GM12878 (cell line): ENCODE measurements at regions not wholly inside any gene's neighbourhood (a gene's known extent, or its start where the extent isn't known, plus 50 kb on each side); places are given as distances from the start of the nearest gene placed in this dataset.
"Not testable (repeated sequence)": the region's sequence is repeated elsewhere in the genome, so short reads cannot be mapped to it uniquely, and the experiment has no call there.

Experiments used
- ATAC-seq: fragments of 200-7000 bp; cut with Tn5 transposase; 3 replicates; pipeline ENCODE4 v1.9.1; 2020; ENCODE audit warnings: mild to moderate bottlenecking, moderate library complexity
- BruUV-seq: library from RNA; stranded (reverse); fragments of 400-500 nt; replicated peaks from 2 replicates; lab custom pipeline; 2021; lab: Mats Ljungman, UMichigan
- CTCF ChIA-PET: fragments of 300-600 bp; sonication (Branson Sonifier 250); formaldehyde crosslinking; extraction: SDS; loops from one replicate; lab custom pipeline; 2021; ENCODE audit warnings: inconsistent platforms; lab: Yijun Ruan, JAX
- POLR2A ChIA-PET: fragments of 350-600 bp; formaldehyde crosslinking; extraction: SDS; loops from one replicate; lab custom pipeline; 2021; ENCODE audit warnings: inconsistent platforms; lab: Charles Lee
- RAD21 ChIA-PET: fragments of 300-600 bp; sonication (Branson Sonifier 250); formaldehyde crosslinking; loops from one replicate; lab custom pipeline; 2023; ENCODE audit warnings: antibody characterized with exemption; ENCODE audit not compliant: unreplicated experiment; lab: Charles Lee
- SMC1A ChIA-PET: fragments of 300-600 bp; sonication (Branson Sonifier 250); formaldehyde crosslinking; loops from one replicate; lab custom pipeline; 2023; ENCODE audit not compliant: unreplicated experiment, uncharacterized antibody; lab: Charles Lee
- DNase-seq: peaks from one replicate; pipeline ENCODE4 v3.0.0-alpha.2; 2011; ENCODE audit warnings: low read depth, low spot score
- FAIRE-seq: peaks from 3 replicates; lab custom pipeline; 2011; peaks lifted over from hg19 to GRCh38; lab: Jason Lieb, UNC
- H2AFZ ChIP-seq: 2 replicates; pipeline ENCODE4 v1.6.0; 2011; ENCODE audit warnings: low read depth, low read length, control low read depth; ENCODE audit not compliant: control insufficient read depth
- H3K27ac ChIP-seq: 2 replicates; pipeline ENCODE4 v1.5.1; 2011; ENCODE audit warnings: control low read depth; ENCODE audit not compliant: control insufficient read depth, insufficient read depth
- H3K27me3 ChIP-seq, 2 experiments: replicated peaks in 1 of 2; 2 replicates each; pipeline versions ENCODE4 v1.6.0 to v1.6.1; 2011; ENCODE audit warnings: low read length in 1 of 2; ENCODE audit not compliant: control insufficient read depth in 2 of 2, insufficient read depth in 2 of 2
- H3K36me3 ChIP-seq, 2 experiments: 2 replicates each; pipeline ENCODE4 v1.5.1; 2011; ENCODE audit warnings: low read length in 1 of 2; ENCODE audit not compliant: control insufficient read depth in 2 of 2, insufficient read depth in 2 of 2
- H3K4me1 ChIP-seq: 2 replicates; pipeline ENCODE4 v1.6.1; 2011; ENCODE audit warnings: mild to moderate bottlenecking, low read length, moderate library complexity, mixed read lengths; ENCODE audit not compliant: control insufficient read depth, insufficient read depth
- H3K4me2 ChIP-seq: 2 replicates; pipeline ENCODE4 v1.6.0; 2011; ENCODE audit warnings: control low read depth; ENCODE audit not compliant: control insufficient read depth, insufficient read depth
- H3K4me3 ChIP-seq: fragments of 200-600 bp; sonication (generic); 2 replicates; pipeline ENCODE4 v1.5.1; 2016
- H3K79me2 ChIP-seq: 2 replicates; pipeline ENCODE4 v1.6.0; 2011; ENCODE audit warnings: low read length; ENCODE audit not compliant: control insufficient read depth, insufficient read depth
- H3K9ac ChIP-seq: 2 replicates; pipeline ENCODE4 v1.8.0; 2011; ENCODE audit warnings: low read length, control low read depth, mixed read lengths; ENCODE audit not compliant: control insufficient read depth, insufficient read depth
- H3K9me3 ChIP-seq: replicated peaks from 3 replicates; pipeline ENCODE4 v1.5.1; 2011; ENCODE audit warnings: mild to moderate bottlenecking, low read length; ENCODE audit not compliant: control insufficient read depth, insufficient read depth
- H4K20me1 ChIP-seq: 2 replicates; pipeline ENCODE4 v1.6.0; 2011; ENCODE audit not compliant: control insufficient read depth, insufficient read depth
- CREB1 ChIP-seq: IDR thresholded peaks from 2 replicates; pipeline ENCODE4 v1.6.1; 2012; ENCODE audit warnings: low read depth, mild to moderate bottlenecking, inconsistent platforms
- IRF4 ChIP-seq: IDR thresholded peaks from 2 replicates; pipeline ENCODE4 v1.6.1; 2011; ENCODE audit warnings: low read depth, low read length
- POLR2A ChIP-seq: IDR thresholded peaks from 2 replicates; pipeline ENCODE4 v1.6.1; 2011; ENCODE audit warnings: low read depth, mild to moderate bottlenecking, low read length
- SIN3A ChIP-seq: IDR thresholded peaks from 2 replicates; pipeline ENCODE4 v1.6.1; 2012; ENCODE audit warnings: low read depth, low read length, improper control_type of control experiment
- ZNF274 ChIP-seq: IDR thresholded peaks from one replicate; pipeline ENCODE4 v1.8.0; 2011; ENCODE audit not compliant: insufficient read length, insufficient read depth
- WGBS: methylation state at CpG from one replicate; pipeline ENCODE4 v1.1.6; 2016; ENCODE audit warnings: low lambda C conversion rate; ENCODE audit not compliant: insufficient replicate concordance, insufficient coverage; ENCODE audit errors: missing lambda C conversion rate; 5-methylcytosine and 5-hydroxymethylcytosine counted together
- in situ Hi-C: fragments of 300-500 bp; cut with MboI; formaldehyde crosslinking; loops from 9 replicates; pipeline ENCODE4 v1.14.3; 2018; ENCODE audit warnings: mixed read lengths
- intact Hi-C: fragments of 100-400 bp; cut with micrococcal nuclease; formaldehyde crosslinking; loops from one replicate; pipeline ENCODE4 v1.14.2; 2022; ENCODE audit not compliant: unreplicated experiment

GRCh38 chr13:71355010-71355409, 512.0 kb downstream of the DACH1 start:
- ATAC-seq = no peak
- WGBS = 32% methylated on average over 7 of the region's 7 CpGs
- POLR2A ChIA-PET = no interaction called here
- Histone ChIP-seq H4K20me1 (no peaks in the 10 kb centered on the region), H3K4me2 (no peak overlapping the region), H3K4me3 (no peak overlapping the region), H3K79me2 (no peaks in the 10 kb centered on the region), H3K27me3 (no peaks in the 10 kb centered on the region), H3K4me1 (no peaks in the 10 kb centered on the region), H3K9me3 (no peaks in the 10 kb centered on the region), H3K27ac (no peak overlapping the region), H2AFZ (no peak overlapping the region), H3K9ac (no peak overlapping the region), H3K36me3 (no peaks in the 10 kb centered on the region)
- in situ Hi-C loops (no loop called here), intact Hi-C loops (no loop called here)
- no peak for FAIRE-seq
- no TSS peak for BruUV-seq
- SMC1A ChIA-PET = interaction anchor here (0.7 kb wide), 1 partner anchor 8 kb away, joined by 4 read pairs; no protein-coding TSS in a partner anchor
- CTCF ChIA-PET = no interaction called here
- TF ChIP-seq POLR2A (no peak), IRF4 (no peak)
- DNase-seq = no peak
- RAD21 ChIA-PET = no interaction called here

- POLR2A ChIA-PET = no interaction called here
- no peak overlapping the region for H3K27ac ChIP-seq
- 20% methylated on average over 2 of the region's 2 CpGs for whole genome bisulfite sequencing
- CTCF ChIA-PET = no interaction called here
- H3K4me3 ChIP-seq = no peak overlapping the region
- in situ Hi-C loops = no loop called here
- H2AFZ ChIP-seq = no peak overlapping the region
- intact Hi-C loops = no loop called here
- no TSS peak for BruUV-seq
- no peaks in the 10 kb centered on the region for H3K36me3 ChIP-seq
- FAIRE-seq = no peak
- H3K79me2 ChIP-seq = no peaks in the 10 kb centered on the region
- SMC1A ChIA-PET = no interaction called here
- H3K9ac ChIP-seq = no peak overlapping the region
- H3K4me2 ChIP-seq = no peak overlapping the region
- no peaks in the 10 kb centered on the region for H3K27me3 ChIP-seq
- H3K4me1 ChIP-seq = no peaks in the 10 kb centered on the region
- no peaks in the 10 kb centered on the region for H3K9me3 ChIP-seq
- RAD21 ChIA-PET = no interaction called here
- no peak for DNase-seq
- TF ChIP-seq SIN3A (no peak), CREB1 (no peak), ZNF274 (no peak)
- ATAC-seq = no peak
- no peaks in the 10 kb centered on the region for H4K20me1 ChIP-seq
Observed at GRCh38 chr13:71350886-71351285, 516.1 kb downstream of the DACH1 start.

DNA sequence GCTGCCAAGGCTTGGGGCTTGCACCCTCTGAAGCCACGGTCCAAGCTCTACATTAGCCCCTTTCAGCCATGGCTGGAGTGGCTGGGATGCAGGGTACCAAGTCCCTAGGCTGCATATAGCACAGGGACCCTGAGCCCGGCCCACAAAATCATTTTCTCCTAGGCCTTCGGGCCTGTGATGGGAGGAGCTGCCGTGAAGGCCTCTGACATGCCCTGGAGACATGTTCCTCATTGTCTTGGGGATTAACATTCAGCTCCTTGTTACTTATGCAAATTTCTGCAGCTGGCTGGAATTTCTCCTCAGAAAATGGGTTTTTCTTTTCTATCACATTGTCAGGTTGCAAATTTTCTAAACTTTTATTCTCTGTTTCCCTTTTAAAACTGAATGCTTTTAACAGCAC, 521.1 kb downstream of the DACH1 start:
- H3K27ac ChIP-seq, H3K4me2 ChIP-seq, H3K4me1 ChIP-seq, in situ Hi-C loops, H3K4me3 ChIP-seq, DNase-seq, POLR2A ChIA-PET, H3K36me3 ChIP-seq, H4K20me1 ChIP-seq, H3K79me2 ChIP-seq, H3K27me3 ChIP-seq, CTCF ChIA-PET, ATAC-seq, SMC1A ChIA-PET, H2AFZ ChIP-seq, FAIRE-seq, H3K9ac ChIP-seq, RAD21 ChIA-PET, BruUV-seq, intact Hi-C loops, H3K9me3 ChIP-seq: not testable (repeated sequence)
- WGBS = 37% methylated on average over 4 of the region's 4 CpGs
